ENCODE measurements at regions not wholly inside any gene's neighbourhood (a gene's known extent, or its start where the extent isn't known, plus 50 kb on each side); places are given as distances from the start of the nearest gene placed in this dataset.

DNA sequence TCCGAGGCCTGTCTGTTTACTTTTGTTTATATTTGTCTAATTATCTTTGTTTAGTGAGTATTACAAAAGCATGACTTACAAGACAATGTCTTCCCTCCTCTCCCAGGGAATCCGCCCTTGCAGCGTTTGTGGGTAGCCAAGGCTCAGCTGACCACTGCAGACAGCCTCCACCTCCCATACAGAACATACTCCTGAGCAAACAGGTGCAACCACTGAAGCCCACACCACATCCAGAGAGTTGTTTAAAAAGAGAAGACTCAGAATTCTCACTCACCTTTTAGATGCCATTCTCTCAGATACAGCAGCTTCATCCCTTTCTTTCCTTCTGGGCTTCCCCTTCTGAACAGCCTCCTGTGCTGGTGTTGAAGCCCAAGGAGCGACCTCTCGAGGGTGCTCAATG lies 103.5 kb upstream of the TMPRSS2 start:
- TF ChIP-seq, protein P1, sequence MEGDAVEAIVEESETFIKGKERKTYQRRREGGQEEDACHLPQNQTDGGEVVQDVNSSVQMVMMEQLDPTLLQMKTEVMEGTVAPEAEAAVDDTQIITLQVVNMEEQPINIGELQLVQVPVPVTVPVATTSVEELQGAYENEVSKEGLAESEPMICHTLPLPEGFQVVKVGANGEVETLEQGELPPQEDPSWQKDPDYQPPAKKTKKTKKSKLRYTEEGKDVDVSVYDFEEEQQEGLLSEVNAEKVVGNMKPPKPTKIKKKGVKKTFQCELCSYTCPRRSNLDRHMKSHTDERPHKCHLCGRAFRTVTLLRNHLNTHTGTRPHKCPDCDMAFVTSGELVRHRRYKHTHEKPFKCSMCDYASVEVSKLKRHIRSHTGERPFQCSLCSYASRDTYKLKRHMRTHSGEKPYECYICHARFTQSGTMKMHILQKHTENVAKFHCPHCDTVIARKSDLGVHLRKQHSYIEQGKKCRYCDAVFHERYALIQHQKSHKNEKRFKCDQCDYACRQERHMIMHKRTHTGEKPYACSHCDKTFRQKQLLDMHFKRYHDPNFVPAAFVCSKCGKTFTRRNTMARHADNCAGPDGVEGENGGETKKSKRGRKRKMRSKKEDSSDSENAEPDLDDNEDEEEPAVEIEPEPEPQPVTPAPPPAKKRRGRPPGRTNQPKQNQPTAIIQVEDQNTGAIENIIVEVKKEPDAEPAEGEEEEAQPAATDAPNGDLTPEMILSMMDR (IDR thresholded peaks at IDR 0.05) = no peak
- TF ChIP-seq POLR2A (IDR thresholded peaks at IDR 0.05) = no peak
- TF ChIP-seq POLR2AphosphoS5 (IDR thresholded peaks at IDR 0.05) = no peak

All from suprapubic skin (tissue), 4 donors.